ENCODE measurements at regions not wholly inside any gene's neighbourhood (a gene's known extent, or its start where the extent isn't known, plus 50 kb on each side); places are given as distances from the start of the nearest gene placed in this dataset.

DNA sequence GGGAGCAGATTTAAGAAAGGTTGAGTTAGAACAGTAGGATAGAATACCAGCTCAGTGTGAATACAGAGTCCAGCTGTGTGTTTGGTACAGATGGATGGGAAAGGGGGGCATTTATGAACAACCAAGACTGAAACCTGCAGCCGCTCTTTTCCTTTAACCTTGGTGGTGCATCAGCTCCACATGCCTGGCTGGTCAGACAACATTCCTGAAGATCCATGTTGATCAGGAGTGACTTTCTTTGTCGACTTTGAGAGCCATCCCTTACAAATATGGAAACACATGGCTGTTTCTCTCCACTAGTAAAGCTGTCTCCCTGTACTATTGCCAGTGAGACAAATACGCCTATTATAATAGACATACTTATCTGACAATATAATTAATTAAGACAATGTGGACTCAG, 476.5 kb upstream of the IGFBP3 start:
- no peaks in the 10 kb centered on the region for H3K36me3 ChIP-seq (ENCODE audit: control insufficient read depth in 4 of 4, insufficient read depth in 3 of 4, low read depth in 1 of 4, low read length in 3 of 4)
- WGBS = 70% methylated on average over 3 of the region's 3 CpGs

More for the DNA sequence above, 476.5 kb upstream of the IGFBP3 start:
- no peak for DNase-seq (ENCODE audit: low spot score)
- H3K4me1 ChIP-seq (ENCODE audit: control insufficient read depth in 4 of 4, insufficient read depth in 4 of 4, low read length in 3 of 4) = no peaks in the 10 kb centered on the region
- no peaks in the 10 kb centered on the region for H3K9me3 ChIP-seq (ENCODE audit: control insufficient read depth in 4 of 4, low read length in 3 of 4)
- H3K27me3 ChIP-seq (ENCODE audit: control insufficient read depth in 4 of 4, insufficient read depth in 4 of 4, low read length in 3 of 4) = no peaks in the 10 kb centered on the region
- no peak overlapping the region for H3K4me3 ChIP-seq (ENCODE audit: low read depth in 1 of 3, low read length in 3 of 3)
- H3K9ac ChIP-seq (ENCODE audit: low read depth in 1 of 2, low read length in 2 of 2) = no peak overlapping the region
- H3K27ac ChIP-seq (ENCODE audit: low read depth in 1 of 2, low read length in 2 of 2) = no peak overlapping the region
- TF ChIP-seq FOXA1 (IDR thresholded peaks at IDR 0.05) = no peak
- no peak for TF ChIP-seq FOXA2 (IDR thresholded peaks at IDR 0.05)
- TF ChIP-seq EGR1 (IDR thresholded peaks at IDR 0.05; ENCODE audit: low read depth in 2 of 2) = no peak
- TF ChIP-seq SP1 (IDR thresholded peaks at IDR 0.05) = no peak
- TF ChIP-seq RXRA (IDR thresholded peaks at IDR 0.05) = no peak
- no peak for TF ChIP-seq ATF3 (IDR thresholded peaks at IDR 0.05)
- TF ChIP-seq HNF4A (conservative IDR thresholded peaks at IDR 0.05) = no peak
- TF ChIP-seq JUND (IDR thresholded peaks at IDR 0.05) = no peak
- TF ChIP-seq GABPA (IDR thresholded peaks at IDR 0.05 in 1 of 2, conservative IDR thresholded peaks at IDR 0.05 in 1 of 2) = no peak
- no peak for TF ChIP-seq MAX (IDR thresholded peaks at IDR 0.05)
- TF ChIP-seq YY1 (IDR thresholded peaks at IDR 0.05) = no peak
- TF ChIP-seq HNF4G (IDR thresholded peaks at IDR 0.05) = no peak
- TF ChIP-seq, protein P1, sequence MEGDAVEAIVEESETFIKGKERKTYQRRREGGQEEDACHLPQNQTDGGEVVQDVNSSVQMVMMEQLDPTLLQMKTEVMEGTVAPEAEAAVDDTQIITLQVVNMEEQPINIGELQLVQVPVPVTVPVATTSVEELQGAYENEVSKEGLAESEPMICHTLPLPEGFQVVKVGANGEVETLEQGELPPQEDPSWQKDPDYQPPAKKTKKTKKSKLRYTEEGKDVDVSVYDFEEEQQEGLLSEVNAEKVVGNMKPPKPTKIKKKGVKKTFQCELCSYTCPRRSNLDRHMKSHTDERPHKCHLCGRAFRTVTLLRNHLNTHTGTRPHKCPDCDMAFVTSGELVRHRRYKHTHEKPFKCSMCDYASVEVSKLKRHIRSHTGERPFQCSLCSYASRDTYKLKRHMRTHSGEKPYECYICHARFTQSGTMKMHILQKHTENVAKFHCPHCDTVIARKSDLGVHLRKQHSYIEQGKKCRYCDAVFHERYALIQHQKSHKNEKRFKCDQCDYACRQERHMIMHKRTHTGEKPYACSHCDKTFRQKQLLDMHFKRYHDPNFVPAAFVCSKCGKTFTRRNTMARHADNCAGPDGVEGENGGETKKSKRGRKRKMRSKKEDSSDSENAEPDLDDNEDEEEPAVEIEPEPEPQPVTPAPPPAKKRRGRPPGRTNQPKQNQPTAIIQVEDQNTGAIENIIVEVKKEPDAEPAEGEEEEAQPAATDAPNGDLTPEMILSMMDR (IDR thresholded peaks at IDR 0.05; ENCODE audit: low read depth, low read length, missing input control) = no peak
- no peak for TF ChIP-seq ZBTB33 (IDR thresholded peaks at IDR 0.05)
- TF ChIP-seq TAF1 (conservative IDR thresholded peaks at IDR 0.05) = no peak
- no peak for TF ChIP-seq RAD21 (IDR thresholded peaks at IDR 0.05)
- TF ChIP-seq REST (IDR thresholded peaks at IDR 0.05) = no peak
- TF ChIP-seq NR2F2 (IDR thresholded peaks at IDR 0.05) = no peak

All from liver (tissue), 8 donors.